ENCODE measurements at regions not wholly inside any gene's neighbourhood (a gene's known extent, or its start where the extent isn't known, plus 50 kb on each side); places are given as distances from the start of the nearest gene placed in this dataset.

GRCh38 chr5:3911111-3911510 lies 315.5 kb downstream of the IRX1 start:
- Histone ChIP-seq H3K27me3 (replicated peaks) (no peaks in the 10 kb centered on the region), H3K27ac (no peak overlapping the region), H3K36me3 (replicated peaks) (no peaks in the 10 kb centered on the region), H3K4me3 (ENCODE audit: low read depth, low read length) (no peak overlapping the region)
- no peak for DNase-seq
- in situ Hi-C loops (cut with HindIII; ENCODE audit: low pct_ligation_motif_present, low sequenced_read_pairs) = no loop called here
- no peak for TF ChIP-seq CTCF (IDR thresholded peaks at IDR 0.05; ENCODE audit: low read depth, low read length, missing control alignments)

GRCh38 chr5:3911773-3912172 lies 316.1 kb downstream of the IRX1 start:
- Histone ChIP-seq H3K36me3 (replicated peaks) (no peaks in the 10 kb centered on the region), H3K4me3 (ENCODE audit: low read depth, low read length) (no peak overlapping the region), H3K27ac (no peak overlapping the region), H3K27me3 (replicated peaks) (no peaks in the 10 kb centered on the region)
- TF ChIP-seq CTCF (IDR thresholded peaks at IDR 0.05; ENCODE audit: low read depth, low read length, missing control alignments) = no peak
- in situ Hi-C loops (cut with HindIII; ENCODE audit: low pct_ligation_motif_present, low sequenced_read_pairs) = no loop called here
- no peak for DNase-seq

- in situ Hi-C loops (cut with HindIII; ENCODE audit: low pct_ligation_motif_present, low sequenced_read_pairs) = no loop called here
- H3K27ac ChIP-seq = no peak overlapping the region
- no peaks in the 10 kb centered on the region for H3K36me3 ChIP-seq (replicated peaks)
- no peak for DNase-seq
- no peak overlapping the region for H3K4me3 ChIP-seq (ENCODE audit: low read depth, low read length)
- TF ChIP-seq CTCF (IDR thresholded peaks at IDR 0.05; ENCODE audit: low read depth, low read length, missing control alignments) = no peak
- no peaks in the 10 kb centered on the region for H3K27me3 ChIP-seq (replicated peaks)
These were observed 317.2 kb downstream of the IRX1 start for GRCh38 chr5:3912790-3913189.

- TF ChIP-seq CTCF (IDR thresholded peaks at IDR 0.05; ENCODE audit: low read depth, low read length, missing control alignments) = no peak
- Histone ChIP-seq H3K36me3 (replicated peaks) (no peaks in the 10 kb centered on the region), H3K27me3 (replicated peaks) (no peaks in the 10 kb centered on the region), H3K27ac (no peak overlapping the region), H3K4me3 (ENCODE audit: low read depth, low read length) (no peak overlapping the region)
- DNase-seq = no peak
- in situ Hi-C loops (cut with HindIII; ENCODE audit: low pct_ligation_motif_present, low sequenced_read_pairs) = no loop called here
These were observed 317.6 kb downstream of the IRX1 start for GRCh38 chr5:3913279-3913678.

- no peaks in the 10 kb centered on the region for H3K36me3 ChIP-seq (replicated peaks)
- in situ Hi-C loops (cut with HindIII; ENCODE audit: low pct_ligation_motif_present, low sequenced_read_pairs) = no loop called here
- TF ChIP-seq CTCF (IDR thresholded peaks at IDR 0.05; ENCODE audit: low read depth, low read length, missing control alignments) = no peak
- H3K4me3 ChIP-seq (ENCODE audit: low read depth, low read length) = no peak overlapping the region
- H3K27ac ChIP-seq = no peak overlapping the region
- DNase-seq = no peak
- no peaks in the 10 kb centered on the region for H3K27me3 ChIP-seq (replicated peaks)
These were observed 329.4 kb downstream of the IRX1 start for GRCh38 chr5:3925022-3925421.

- DNase-seq = no peak
- Histone ChIP-seq H3K27me3 (replicated peaks) (no peaks in the 10 kb centered on the region), H3K4me3 (ENCODE audit: low read depth, low read length) (no peak overlapping the region), H3K27ac (no peak overlapping the region), H3K36me3 (replicated peaks) (no peaks in the 10 kb centered on the region)
- TF ChIP-seq CTCF (IDR thresholded peaks at IDR 0.05; ENCODE audit: low read depth, low read length, missing control alignments) = no peak
- in situ Hi-C loops (cut with HindIII; ENCODE audit: low pct_ligation_motif_present, low sequenced_read_pairs) = no loop called here
These were observed 330.3 kb downstream of the IRX1 start for GRCh38 chr5:3925935-3926334.
